Neural progenitor cell (in vitro differentiated cells): ENCODE measurements at regions not wholly inside any gene's neighbourhood (a gene's known extent, or its start where the extent isn't known, plus 50 kb on each side); places are given as distances from the start of the nearest gene placed in this dataset.

Experiments
- DNase-seq: peaks from one replicate; pipeline ENCODE4 v3.0.0-alpha.2; 2016; ENCODE audit warnings: low spot score
- H2AFZ ChIP-seq: fragments of 200-600 bp; sonication (generic); replicated peaks from 2 replicates; pipeline ENCODE4 v1.6.1; 2016; ENCODE audit warnings: antibody characterized with exemption
- H3F3A ChIP-seq: fragments of 200-600 bp; sonication (generic); 2 replicates; pipeline ENCODE4 v1.6.1; 2016; ENCODE audit warnings: antibody characterized with exemption, low read depth
- H3K27ac ChIP-seq: fragments of 200-600 bp; sonication (generic); 2 replicates; pipeline ENCODE4 v1.5.1; 2016; ENCODE audit warnings: mild to moderate bottlenecking
- H3K27me3 ChIP-seq: fragments of 200-600 bp; sonication (generic); 2 replicates; pipeline ENCODE4 v1.6.1; 2016; ENCODE audit warnings: mild to moderate bottlenecking, moderate library complexity
- H3K36me3 ChIP-seq: fragments of 200-600 bp; sonication (generic); 2 replicates; pipeline ENCODE4 v1.5.1; 2016
- H3K4me1 ChIP-seq: fragments of 200-600 bp; sonication (generic); 2 replicates; pipeline ENCODE4 v1.6.1; 2016; ENCODE audit warnings: mixed run types
- H3K4me2 ChIP-seq: fragments of 200-600 bp; sonication (generic); 2 replicates; pipeline ENCODE4 v1.6.1; 2016
- H3K4me3 ChIP-seq: fragments of 200-600 bp; sonication (generic); 2 replicates; pipeline ENCODE4 v1.5.1; 2016
- H3K79me2 ChIP-seq: fragments of 200-600 bp; sonication (generic); 2 replicates; pipeline ENCODE4 v1.6.1; 2016; ENCODE audit warnings: low read depth
- H3K9ac ChIP-seq: fragments of 200-600 bp; sonication (generic); 2 replicates; pipeline ENCODE4 v1.6.1; 2016
- H3K9me3 ChIP-seq: fragments of 200-600 bp; sonication (generic); 2 replicates; pipeline ENCODE4 v1.5.1; 2016; ENCODE audit warnings: low read depth
- H4K20me1 ChIP-seq: fragments of 200-600 bp; sonication (generic); 2 replicates; pipeline ENCODE4 v1.6.1; 2016; ENCODE audit warnings: low read depth
- H3K27ac Mint-ChIP-seq: 3 replicates; pipeline ENCODE4 v1.8.0; 2021; ENCODE audit warnings: mixed read lengths
- H3K27me3 Mint-ChIP-seq: 2 replicates; pipeline ENCODE4 v1.8.0; 2022; ENCODE audit warnings: low read depth, mild to moderate bottlenecking, inconsistent platforms, moderate library complexity, mixed read lengths; ENCODE audit not compliant: insufficient read depth
- H3K36me3 Mint-ChIP-seq: 3 replicates; pipeline ENCODE4 v1.8.0; 2021; ENCODE audit warnings: mixed read lengths
- H3K4me1 Mint-ChIP-seq: 3 replicates; pipeline ENCODE4 v1.8.0; 2021; ENCODE audit warnings: mixed read lengths
- H3K4me3 Mint-ChIP-seq: 3 replicates; pipeline ENCODE4 v1.8.0; 2021; ENCODE audit warnings: mild to moderate bottlenecking, moderate library complexity, mixed read lengths
- H3K9me3 Mint-ChIP-seq: 3 replicates; pipeline ENCODE4 v1.8.0; 2020; ENCODE audit warnings: mixed read lengths
- CTCF ChIP-seq: fragments of 200-600 bp; sonication (generic); IDR thresholded peaks from 2 replicates; pipeline ENCODE4 v1.5.1; 2017; ENCODE audit warnings: antibody characterized with exemption, mild to moderate bottlenecking
- EZH2 ChIP-seq: fragments of 200-600 bp; sonication (generic); IDR thresholded peaks from 2 replicates; pipeline ENCODE4 v1.6.1; 2017; ENCODE audit warnings: antibody characterized with exemption, mild to moderate bottlenecking, moderate library complexity
- EZH2phosphoT487 ChIP-seq: fragments of 200-600 bp; sonication (generic); IDR thresholded peaks from 2 replicates; pipeline ENCODE4 v1.6.1; 2017; ENCODE audit warnings: antibody characterized with exemption

- Mint-ChIP-seq H3K4me1 (peaks cover 24% of the 10 kb centered on the region), H3K27ac (no peak overlapping the region), H3K9me3 (peaks cover 2% of the 10 kb centered on the region), H3K27me3 (no peaks in the 10 kb centered on the region), H3K4me3 (no peak overlapping the region), H3K36me3 (no peaks in the 10 kb centered on the region)
- TF ChIP-seq CTCF (no peak), EZH2phosphoT487 (no peak), EZH2 (no peak)
- Histone ChIP-seq H3K36me3 (no peaks in the 10 kb centered on the region), H3K4me3 (no peak overlapping the region), H3F3A (no peaks in the 10 kb centered on the region), H4K20me1 (no peaks in the 10 kb centered on the region), H3K27me3 (no peaks in the 10 kb centered on the region), H3K79me2 (no peaks in the 10 kb centered on the region), H3K4me2 (no peak overlapping the region), H3K27ac (no peak overlapping the region), H3K4me1 (no peaks in the 10 kb centered on the region), H2AFZ (no peak overlapping the region), H3K9ac (no peak overlapping the region), H3K9me3 (no peaks in the 10 kb centered on the region)
- DNase-seq: no peak
These were observed 208.9 kb upstream of the SLC10A2 start for GRCh38 chr13:103275081-103275480.

- no peak overlapping the region for H3K4me3 ChIP-seq
- no peak overlapping the region for H3K27ac ChIP-seq
- no peaks in the 10 kb centered on the region for H3K4me1 ChIP-seq
- no peaks in the 10 kb centered on the region for H3K27me3 Mint-ChIP-seq
- H3K4me1 Mint-ChIP-seq: peaks cover 24% of the 10 kb centered on the region
- peaks cover 3% of the 10 kb centered on the region for H3K9me3 Mint-ChIP-seq
- no peaks in the 10 kb centered on the region for H3K27me3 ChIP-seq
- H3F3A ChIP-seq: no peaks in the 10 kb centered on the region
- H4K20me1 ChIP-seq: no peaks in the 10 kb centered on the region
- no peaks in the 10 kb centered on the region for H3K9me3 ChIP-seq
- no peak overlapping the region for H3K9ac ChIP-seq
- no peak overlapping the region for H3K27ac Mint-ChIP-seq
- no peaks in the 10 kb centered on the region for H3K79me2 ChIP-seq
- no peak for DNase-seq
- TF ChIP-seq EZH2phosphoT487: no peak
- no peak for TF ChIP-seq CTCF
- no peak for TF ChIP-seq EZH2
- H3K36me3 ChIP-seq: no peaks in the 10 kb centered on the region
- H3K4me3 Mint-ChIP-seq: no peak overlapping the region
- H3K36me3 Mint-ChIP-seq: no peaks in the 10 kb centered on the region
- no peak overlapping the region for H3K4me2 ChIP-seq
- H2AFZ ChIP-seq: no peak overlapping the region
These were observed 207.6 kb upstream of the SLC10A2 start for GRCh38 chr13:103273825-103274224.

- no peaks in the 10 kb centered on the region for H3K27me3 Mint-ChIP-seq
These were observed 206.6 kb upstream of the SLC10A2 start for GRCh38 chr13:103272770-103273169.

More at GRCh38 chr13:103272770-103273169, 206.6 kb upstream of the SLC10A2 start:
- Histone ChIP-seq H3K79me2 (no peaks in the 10 kb centered on the region), H3K27ac (no peak overlapping the region), H4K20me1 (no peaks in the 10 kb centered on the region), H3F3A (no peaks in the 10 kb centered on the region), H3K4me2 (no peak overlapping the region), H2AFZ (no peak overlapping the region), H3K4me3 (no peak overlapping the region), H3K27me3 (no peaks in the 10 kb centered on the region), H3K36me3 (no peaks in the 10 kb centered on the region), H3K9ac (no peak overlapping the region), H3K9me3 (no peaks in the 10 kb centered on the region), H3K4me1 (no peaks in the 10 kb centered on the region)
- Mint-ChIP-seq H3K36me3 (peaks cover under 1% of the 10 kb centered on the region), H3K27ac (no peak overlapping the region), H3K9me3 (peaks cover 6% of the 10 kb centered on the region), H3K4me1 (peaks cover 24% of the 10 kb centered on the region), H3K4me3 (no peak overlapping the region)
- TF ChIP-seq CTCF (no peak), EZH2 (no peak), EZH2phosphoT487 (no peak)
- DNase-seq: no peak
